Inflammatory macrophage treated with lipopolysaccharide for 1 hour (primary cell): ENCODE measurements at regions not wholly inside any gene's neighbourhood (a gene's known extent, or its start where the extent isn't known, plus 50 kb on each side); places are given as distances from the start of the nearest gene placed in this dataset.
A peak's percentile ranks its signal among the peaks of the same experiment; 100 is the strongest.

ENCODE experiments used
- DNase-seq, 2 donors: peaks; one replicate each; pipeline ENCODE4 v3.0.0-alpha.2; 2020 to 2022

DNA sequence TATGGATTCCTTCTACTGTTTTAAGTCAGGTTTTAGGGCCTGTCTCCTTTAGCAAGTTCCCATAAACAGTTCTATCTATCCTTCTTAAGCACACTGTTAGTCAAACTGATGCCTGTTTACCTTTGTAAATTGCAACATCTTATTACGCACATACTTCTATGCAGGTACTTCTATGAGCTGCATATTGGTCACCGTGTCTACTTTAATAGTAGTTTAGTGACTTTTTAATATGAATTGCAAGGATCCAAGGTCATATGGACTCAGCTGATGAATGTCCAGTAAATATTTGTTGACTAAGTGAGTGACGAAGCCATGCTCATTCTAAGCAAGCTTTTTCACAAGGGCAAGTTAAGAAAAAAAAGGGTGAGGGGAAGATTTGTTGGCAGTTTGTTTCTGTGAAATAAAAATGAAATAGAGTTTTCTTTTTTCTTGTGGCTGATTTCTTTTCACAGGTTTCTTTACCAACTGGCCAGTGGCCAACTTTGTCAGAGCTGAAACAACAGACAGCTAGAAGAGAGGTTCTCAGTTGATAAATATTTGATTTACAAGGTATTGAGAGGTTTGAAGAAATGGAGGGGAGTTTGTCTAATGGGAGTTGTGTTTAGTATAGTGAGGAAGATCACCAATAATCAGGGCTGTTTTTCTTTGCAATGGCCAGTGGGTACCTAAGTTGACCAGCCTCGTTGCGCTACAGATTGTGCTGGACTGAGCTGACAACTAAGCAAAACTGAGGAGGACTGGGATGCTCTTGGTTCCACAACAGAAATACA is 141.1 kb downstream of the SLC15A5 start:
- no peak for DNase-seq

DNA sequence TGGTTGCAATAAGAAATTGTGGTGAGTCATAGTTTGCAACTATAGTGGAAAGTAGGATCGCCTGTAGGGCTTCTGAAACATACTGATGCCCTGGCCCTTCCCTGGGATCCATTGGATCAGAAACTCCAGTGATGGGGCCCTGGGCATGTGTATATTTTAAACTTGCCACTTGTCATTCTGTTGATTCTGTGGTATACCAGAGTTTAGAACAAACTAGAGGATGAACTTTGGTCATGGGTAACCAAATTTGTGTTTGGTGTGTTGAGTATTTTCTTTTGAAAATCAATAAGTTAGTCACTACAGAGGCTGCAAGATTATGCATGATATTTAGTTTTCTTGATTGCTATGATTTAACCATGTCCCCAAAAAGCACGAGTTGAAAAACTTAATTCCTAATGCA is 142.2 kb downstream of the SLC15A5 start:
- no peak for DNase-seq

DNA sequence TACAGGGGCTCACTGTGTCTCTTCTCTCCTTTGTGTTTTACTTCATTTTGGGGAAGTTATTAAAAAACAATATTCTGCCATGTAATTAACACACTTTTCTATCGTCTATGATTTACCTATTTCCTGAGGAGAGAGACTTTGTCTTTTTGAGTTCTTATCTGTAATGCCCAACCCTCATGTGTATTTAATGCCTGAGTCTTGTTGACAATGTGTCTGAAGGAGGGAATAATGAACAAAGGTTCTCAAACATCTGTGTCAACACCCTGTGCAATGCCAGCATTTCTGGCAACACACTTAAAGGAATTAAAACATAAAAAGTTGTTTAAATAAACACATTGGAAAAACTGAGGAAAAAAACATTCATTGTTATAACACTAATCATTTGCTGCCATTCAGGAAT is 147.1 kb downstream of the SLC15A5 start:
- DNase-seq = no peak

DNA sequence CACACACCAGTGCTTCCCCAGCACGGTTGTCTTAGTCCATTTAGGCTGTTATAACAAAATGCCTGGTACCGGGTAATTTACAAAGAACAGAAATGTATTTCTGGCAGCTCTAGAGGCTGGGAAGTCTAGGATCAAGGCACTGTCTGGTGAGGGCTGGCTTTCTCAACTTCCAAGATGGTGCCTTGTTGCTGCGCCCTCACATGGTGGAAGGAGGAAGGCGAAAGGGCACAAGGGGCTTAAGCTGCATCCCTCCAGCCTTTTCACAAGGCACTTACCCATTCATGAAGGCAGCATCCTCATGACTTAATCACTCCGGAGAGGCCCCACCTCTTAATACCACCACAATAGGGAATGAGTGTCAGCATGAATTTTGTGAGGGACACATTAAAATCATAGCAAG is 155.5 kb downstream of the SLC15A5 start:
- no peak for DNase-seq

DNA sequence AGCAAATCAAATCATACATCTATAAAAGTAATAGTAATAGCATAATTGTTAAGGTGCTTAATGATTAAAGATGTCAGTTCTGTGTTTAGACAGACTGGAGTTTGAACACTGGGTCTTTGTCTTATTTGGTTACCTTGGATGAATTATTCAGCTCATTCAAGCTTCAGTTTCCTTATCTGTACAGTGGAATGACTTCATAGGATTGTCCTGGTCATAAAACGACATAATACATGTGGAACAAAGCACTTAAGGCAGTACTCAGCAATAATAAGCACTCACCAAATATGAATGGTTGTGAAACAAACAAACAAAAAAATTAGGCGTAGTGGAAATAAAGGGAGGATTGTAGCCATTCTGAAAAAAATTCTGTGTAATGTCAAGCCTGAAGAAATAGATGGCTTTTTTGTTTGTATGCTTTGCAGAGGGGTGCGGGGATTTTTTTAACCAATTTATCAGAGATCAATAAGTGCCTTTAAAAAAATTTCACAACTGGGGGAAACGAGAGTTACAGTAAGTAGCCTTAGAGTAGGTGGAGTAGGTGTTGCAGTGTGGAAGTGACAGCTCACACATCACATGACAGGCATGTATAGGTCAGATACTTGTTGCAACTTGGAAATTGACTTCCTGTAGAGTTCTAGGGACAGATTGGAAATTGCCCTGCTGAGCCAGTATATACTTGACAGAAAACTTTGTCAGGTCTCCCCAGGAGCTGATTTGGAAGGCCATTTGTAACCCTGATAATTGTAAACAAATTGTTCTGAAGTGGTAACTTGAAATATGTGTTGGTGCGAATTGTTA is 157.7 kb downstream of the SLC15A5 start:
- peak; percentile 18 to 29 for DNase-seq

DNA sequence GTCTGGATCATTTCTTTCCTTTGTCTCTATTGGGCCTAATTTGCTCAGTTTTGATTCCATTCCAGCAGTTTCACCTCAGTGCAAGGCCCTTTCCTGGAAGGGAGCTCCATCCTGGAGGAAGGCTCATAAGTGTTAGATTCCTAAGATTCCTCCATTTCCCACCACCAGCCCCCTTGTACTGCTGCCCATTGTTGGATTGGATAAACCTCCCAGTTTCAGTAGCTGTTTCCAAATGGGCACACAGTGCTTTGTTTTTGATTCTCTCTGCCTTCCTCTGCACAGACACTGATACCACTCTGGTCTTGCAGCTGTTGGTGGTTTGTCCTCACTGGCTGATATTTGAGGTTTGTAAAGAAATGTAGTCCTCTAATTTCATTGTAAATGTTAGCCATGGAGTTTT is 158.9 kb downstream of the SLC15A5 start:
- DNase-seq = no peak

DNA sequence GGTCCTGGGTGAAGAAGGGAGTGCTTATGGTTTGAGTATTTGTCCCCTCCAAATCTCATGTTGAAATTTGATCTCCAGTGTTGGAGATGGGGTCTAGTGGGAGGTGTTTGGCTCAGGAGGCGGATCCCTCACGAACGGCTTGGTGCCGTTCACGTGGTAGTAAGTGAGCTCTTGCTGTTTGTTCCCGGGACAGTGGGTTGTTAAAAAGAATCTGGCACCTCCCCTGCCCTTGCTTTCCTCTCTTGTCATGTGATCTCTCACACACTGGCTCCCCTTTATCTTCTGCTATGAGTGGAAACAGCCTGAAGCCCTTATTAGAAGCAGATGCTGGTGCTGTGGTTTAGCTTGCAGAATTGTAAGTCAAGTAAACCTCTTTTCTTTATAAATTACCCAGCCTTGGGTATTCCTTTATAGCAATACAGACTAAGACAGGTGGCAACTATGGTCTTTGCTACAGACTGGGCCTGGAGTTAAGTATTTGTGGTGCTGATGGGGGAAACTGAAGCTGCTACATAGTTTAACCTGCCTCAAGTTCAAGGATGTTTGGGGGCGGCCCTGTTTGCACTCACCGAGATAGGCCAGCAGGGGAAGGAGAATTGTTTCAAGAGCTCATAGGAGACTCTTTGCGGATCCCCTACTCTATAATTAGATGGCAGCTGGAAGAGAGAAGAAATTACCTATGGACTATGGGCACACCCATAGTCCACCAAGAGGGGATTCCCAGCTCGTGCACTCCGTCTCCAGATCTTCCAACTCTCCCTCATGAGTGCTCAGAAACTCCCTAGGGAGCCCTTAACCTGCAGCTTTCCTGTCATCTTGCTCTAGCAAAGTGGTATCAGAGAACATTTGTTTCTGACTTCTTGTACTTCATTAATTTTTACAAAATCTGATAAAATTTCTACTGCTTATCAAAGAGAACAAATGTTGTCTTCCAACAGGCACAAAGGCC is 164.6 kb downstream of the SLC15A5 start:
- DNase-seq = no peak

DNA sequence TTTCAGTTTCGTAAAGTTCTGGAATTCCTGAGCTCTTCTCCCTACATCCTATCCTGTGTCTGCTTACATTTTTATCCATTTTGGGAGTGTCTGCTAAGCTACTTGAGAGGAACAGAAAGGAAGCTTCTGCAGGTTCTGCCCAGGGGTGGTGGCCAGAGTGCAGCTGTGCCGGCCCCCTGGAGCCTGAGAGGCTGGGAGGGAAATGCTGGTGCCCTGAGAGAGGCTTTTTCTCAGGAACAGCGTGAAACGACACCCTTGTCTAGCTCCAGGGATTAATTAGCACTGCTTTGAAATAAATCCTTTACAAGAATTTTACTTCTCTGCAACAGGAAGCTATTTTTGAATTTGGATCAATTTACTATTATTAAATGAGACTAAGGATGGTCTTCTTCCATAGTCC is 165.4 kb downstream of the SLC15A5 start:
- DNase-seq = no peak

DNA sequence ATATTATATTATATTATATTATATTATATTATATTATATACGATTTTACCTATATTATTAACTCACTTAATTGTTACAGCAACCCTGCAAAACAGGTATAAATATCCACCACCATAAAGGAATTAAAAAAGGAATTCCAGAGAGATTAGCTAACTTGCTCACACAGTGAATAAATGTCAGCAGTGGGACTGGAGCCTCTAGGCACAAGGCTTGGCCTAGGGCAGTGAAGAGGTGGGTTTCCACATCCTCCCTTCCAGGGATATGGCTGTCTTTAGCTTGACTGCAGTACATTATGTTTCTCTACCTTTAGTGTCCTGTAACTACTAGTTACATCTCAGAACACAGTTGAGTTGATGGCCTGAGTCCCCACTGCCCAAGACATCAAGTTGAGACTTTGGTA is 166.9 kb downstream of the SLC15A5 start:
- no peak for DNase-seq

DNA sequence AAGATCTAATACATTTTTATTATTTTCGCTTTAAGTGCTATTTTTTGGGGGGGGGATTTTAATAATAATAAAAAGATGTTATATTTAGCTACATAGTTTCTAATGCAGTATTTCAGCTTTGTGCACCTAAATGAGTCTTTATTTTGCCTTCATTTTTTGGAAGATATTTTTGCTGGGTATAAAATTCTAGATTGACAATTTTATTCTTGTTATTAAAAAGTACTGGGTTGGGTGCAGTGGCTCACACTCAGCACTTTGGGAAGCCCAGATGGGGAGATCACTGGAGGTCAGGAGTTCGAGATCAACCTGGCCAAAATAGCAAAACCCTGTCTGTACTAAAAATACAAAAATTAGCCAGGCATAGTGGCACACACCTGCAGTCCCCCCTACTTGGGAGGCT is 173.6 kb downstream of the SLC15A5 start:
- no peak for DNase-seq

DNA sequence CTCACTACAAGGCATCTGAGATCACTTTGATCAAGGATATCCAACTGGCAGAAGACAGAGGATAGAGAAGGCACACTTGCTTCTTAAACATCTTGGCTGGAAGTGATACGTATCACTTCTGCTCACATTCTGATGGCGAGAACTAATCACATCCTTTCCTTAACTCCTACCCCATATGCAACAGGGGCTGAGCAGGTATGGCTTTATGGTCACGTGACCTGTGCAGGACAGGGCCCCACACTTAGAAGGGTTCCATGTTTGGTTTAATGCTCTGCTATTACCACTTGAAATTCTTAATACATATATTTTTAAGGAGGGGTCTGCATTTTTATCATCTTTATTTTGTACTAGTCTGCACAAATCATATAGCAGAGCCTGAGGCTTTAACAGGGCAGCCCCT is 177.3 kb downstream of the SLC15A5 start:
- no peak for DNase-seq

DNA sequence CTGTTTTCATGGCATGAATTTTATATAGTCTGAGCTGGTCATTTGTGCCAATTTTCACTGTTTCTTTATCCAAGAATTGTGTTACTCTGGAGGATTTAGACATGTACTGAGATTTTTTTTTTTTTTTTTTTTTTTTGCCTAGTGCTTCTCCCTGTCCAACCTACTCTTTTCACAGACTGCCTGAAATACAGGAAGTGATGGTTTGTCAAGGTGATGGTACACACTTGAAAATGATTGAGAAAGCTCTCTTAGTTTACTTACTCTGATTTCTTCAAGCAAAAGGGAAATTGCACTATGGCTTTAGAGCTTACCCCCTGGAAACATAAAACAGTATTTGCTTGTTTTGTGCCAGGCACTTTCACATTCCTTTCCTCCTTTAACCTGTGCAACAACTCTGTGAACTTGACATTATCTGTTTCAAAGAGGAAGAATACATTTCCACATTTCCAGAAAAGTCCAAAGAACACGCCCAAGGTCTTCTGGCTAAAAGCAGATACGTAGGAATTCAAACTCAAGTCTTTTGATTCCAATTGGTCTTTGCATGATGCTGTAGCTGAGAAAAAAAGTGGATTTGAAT is 181.1 kb downstream of the SLC15A5 start:
- DNase-seq = no peak

DNA sequence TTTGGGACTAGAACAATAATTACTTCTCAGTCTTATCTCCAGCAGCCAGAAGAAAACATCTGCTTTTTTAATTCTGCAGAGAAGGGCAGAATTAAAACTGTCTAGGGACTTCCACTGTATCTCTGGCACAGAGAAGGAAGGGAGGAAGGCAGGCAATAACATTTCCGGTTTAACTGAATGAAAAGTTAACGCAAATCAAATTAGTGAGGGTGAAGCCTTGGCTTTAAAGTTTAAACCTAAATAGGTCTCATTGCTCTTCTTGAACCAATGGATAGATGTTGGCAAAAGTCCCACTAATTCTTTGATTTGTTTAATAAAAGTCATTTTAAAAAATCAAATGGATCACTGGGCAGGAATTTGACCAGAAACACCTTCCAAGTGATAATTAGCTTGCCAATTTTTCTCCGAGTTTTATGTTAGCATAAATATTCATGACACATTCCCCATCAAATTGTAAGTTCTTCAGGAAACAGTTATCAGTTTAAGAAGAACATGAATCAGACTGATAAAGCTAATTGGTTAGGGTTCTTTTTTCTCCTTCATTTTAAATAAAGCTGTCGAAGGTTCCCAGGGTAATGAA is 181.9 kb downstream of the SLC15A5 start:
- DNase-seq = no peak

DNA sequence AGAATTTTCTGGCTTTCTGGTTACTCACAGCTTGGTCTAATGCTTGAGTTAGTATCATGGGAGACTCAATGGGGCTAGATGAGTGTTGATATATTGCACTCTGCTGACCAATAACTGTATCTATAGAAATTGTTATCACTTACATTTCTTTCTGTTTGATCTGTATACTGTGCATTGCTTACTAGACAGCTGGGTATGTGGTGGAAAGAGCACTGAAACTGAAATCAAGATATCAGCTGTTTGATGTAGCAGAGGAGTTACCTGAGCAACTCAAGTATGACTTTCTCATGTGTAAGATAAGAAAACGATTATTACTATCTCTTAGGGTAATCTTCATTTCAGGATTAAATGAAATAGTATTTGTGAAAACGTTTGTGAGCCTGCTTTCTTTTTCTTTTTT is 183.0 kb downstream of the SLC15A5 start:
- no peak for DNase-seq

DNA sequence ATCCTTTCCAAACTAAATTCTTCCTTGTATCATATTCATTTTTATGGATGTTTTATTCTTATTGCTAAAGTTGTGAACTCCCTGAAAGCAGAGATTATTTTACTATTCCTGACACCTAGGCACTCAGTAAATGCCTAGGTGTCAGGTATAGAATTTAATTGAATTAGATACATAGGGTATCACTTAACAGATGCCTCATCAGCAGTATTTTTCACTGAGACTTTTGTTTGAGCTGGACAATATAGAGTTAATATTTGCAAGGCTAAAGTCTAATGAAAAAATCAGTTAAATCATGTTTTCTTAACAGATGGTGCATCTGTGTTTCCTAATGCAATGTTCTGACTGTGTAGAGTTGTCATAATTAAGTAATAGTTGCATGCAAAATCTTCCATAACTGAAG is 182.7 kb downstream of the DERA start:
- DNase-seq = no peak

DNA sequence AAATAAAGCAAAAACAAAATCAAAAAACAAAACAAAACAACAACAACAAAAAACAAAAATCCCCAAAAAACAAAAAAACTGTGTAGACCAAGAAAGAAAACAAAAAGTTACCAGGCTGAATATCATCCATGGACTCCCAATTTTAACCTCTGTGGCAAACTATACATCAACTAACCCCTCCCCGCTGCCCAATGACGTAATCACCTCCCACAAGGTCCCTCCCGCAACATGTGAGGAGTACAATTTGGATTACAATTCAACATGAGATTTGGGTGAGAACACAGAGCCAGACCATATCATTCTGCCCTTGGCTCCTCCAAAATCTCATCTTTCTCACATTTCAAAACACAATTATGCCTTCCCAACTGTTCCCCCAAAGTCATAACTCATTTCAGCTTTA is 179.8 kb downstream of the DERA start:
- DNase-seq = no peak

DNA sequence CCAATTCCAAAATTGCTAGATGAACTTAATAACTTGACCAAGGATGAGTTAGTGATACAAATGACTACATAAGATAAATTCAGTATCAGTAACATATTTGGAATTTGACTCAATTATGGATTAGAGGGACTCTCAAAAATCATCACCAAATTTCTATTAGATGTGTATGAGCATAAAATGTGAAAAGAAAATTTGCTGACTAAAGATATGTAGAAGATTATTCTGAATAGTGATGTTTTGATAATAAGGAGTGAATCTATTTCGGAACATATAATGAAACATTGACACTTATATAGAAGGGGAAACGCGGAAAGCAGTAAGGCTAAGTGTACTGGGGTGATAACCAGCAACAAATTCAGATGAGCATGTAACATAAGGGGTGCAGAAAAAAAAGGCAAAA is 177.3 kb downstream of the DERA start:
- DNase-seq = no peak
